ENCODE measurements at regions not wholly inside any gene's neighbourhood (a gene's known extent, or its start where the extent isn't known, plus 50 kb on each side); places are given as distances from the start of the nearest gene placed in this dataset.

- no peak for DNase-seq (ENCODE audit: low spot score in 2 of 2)
- Histone ChIP-seq H3K9me3 (no peaks in the 10 kb centered on the region), H3K4me1 (peaks cover 29% of the 10 kb centered on the region), H3K36me3 (no peaks in the 10 kb centered on the region), H3K27ac (no peak overlapping the region), H3K4me3 (no peak overlapping the region), H3K27me3 (no peaks in the 10 kb centered on the region)
- TF ChIP-seq EP300 (IDR thresholded peaks at IDR 0.05) (no peak), POLR2A (IDR thresholded peaks at IDR 0.05) (no peak), POLR2AphosphoS5 (IDR thresholded peaks at IDR 0.05) (no peak)
- TF ChIP-seq, protein P1, sequence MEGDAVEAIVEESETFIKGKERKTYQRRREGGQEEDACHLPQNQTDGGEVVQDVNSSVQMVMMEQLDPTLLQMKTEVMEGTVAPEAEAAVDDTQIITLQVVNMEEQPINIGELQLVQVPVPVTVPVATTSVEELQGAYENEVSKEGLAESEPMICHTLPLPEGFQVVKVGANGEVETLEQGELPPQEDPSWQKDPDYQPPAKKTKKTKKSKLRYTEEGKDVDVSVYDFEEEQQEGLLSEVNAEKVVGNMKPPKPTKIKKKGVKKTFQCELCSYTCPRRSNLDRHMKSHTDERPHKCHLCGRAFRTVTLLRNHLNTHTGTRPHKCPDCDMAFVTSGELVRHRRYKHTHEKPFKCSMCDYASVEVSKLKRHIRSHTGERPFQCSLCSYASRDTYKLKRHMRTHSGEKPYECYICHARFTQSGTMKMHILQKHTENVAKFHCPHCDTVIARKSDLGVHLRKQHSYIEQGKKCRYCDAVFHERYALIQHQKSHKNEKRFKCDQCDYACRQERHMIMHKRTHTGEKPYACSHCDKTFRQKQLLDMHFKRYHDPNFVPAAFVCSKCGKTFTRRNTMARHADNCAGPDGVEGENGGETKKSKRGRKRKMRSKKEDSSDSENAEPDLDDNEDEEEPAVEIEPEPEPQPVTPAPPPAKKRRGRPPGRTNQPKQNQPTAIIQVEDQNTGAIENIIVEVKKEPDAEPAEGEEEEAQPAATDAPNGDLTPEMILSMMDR (IDR thresholded peaks at IDR 0.05), result no peak
- WGBS, result 52% methylated on average over 7 of the region's 7 CpGs
Measured at GRCh38 chr6:150767571-150768018, 97.9 kb upstream of the MTHFD1L start.

DNA sequence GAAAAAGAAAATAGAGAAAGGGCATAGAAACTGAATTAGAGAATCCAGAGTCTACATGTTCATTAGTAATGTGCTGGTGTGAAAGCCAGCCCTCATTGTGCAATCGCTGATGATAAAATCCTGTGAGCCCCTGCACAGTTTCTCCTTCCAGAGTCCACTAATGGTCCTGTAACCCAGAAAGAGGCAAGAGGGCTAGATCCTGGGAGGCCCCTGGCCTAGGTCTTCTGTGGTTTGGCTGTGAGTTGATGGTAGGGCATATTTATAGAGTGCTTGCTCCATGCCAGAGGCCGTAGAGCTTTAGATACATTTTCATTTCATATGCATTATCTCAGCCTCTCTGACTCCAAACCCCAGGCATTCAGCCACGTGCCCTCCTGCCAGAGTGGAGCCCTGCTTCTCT lies 94.9 kb upstream of the MTHFD1L start:
- no peak overlapping the region for H3K27ac ChIP-seq
- H3K27me3 ChIP-seq, result no peaks in the 10 kb centered on the region
- H3K9me3 ChIP-seq, result no peaks in the 10 kb centered on the region
- no peak overlapping the region for H3K4me3 ChIP-seq
- peaks cover 16% of the 10 kb centered on the region for H3K4me1 ChIP-seq
- TF ChIP-seq, protein P1 (IDR thresholded peaks at IDR 0.05), result no peak
- no peaks in the 10 kb centered on the region for H3K36me3 ChIP-seq
- WGBS, result 80% methylated on average over 3 of the region's 3 CpGs
- no peak for DNase-seq (ENCODE audit: low spot score in 2 of 2)

- H3K9me3 ChIP-seq, result no peaks in the 10 kb centered on the region
- TF ChIP-seq EP300 (IDR thresholded peaks at IDR 0.05) (no peak), POLR2AphosphoS5 (IDR thresholded peaks at IDR 0.05) (no peak), POLR2A (IDR thresholded peaks at IDR 0.05) (no peak)
- TF ChIP-seq, protein P1 (IDR thresholded peaks at IDR 0.05), result no peak
- H3K4me3 ChIP-seq, result no peak overlapping the region
- no peak overlapping the region for H3K27ac ChIP-seq
- H3K27me3 ChIP-seq, result no peaks in the 10 kb centered on the region
- DNase-seq (ENCODE audit: low spot score in 2 of 2), result no peak
- no peaks in the 10 kb centered on the region for H3K36me3 ChIP-seq
- WGBS, result 0% methylated on average over 1 of the region's 1 CpG
- no peaks in the 10 kb centered on the region for H3K4me1 ChIP-seq
Measured at GRCh38 chr6:150773969-150774368, 91.5 kb upstream of the MTHFD1L start.

GRCh38 chr6:150775415-150776203 lies 89.9 kb upstream of the MTHFD1L start:
- TF ChIP-seq POLR2AphosphoS5 (IDR thresholded peaks at IDR 0.05) (no peak), POLR2A (IDR thresholded peaks at IDR 0.05) (no peak)
- TF ChIP-seq, protein P1 (IDR thresholded peaks at IDR 0.05), result no peak
- Histone ChIP-seq H3K9me3 (no peaks in the 10 kb centered on the region), H3K4me1 (no peaks in the 10 kb centered on the region), H3K36me3 (no peaks in the 10 kb centered on the region), H3K27ac (no peak overlapping the region), H3K4me3 (no peak overlapping the region), H3K27me3 (no peaks in the 10 kb centered on the region)
- no peak for DNase-seq (ENCODE audit: low spot score in 2 of 2)
- 55% methylated on average over 9 of the region's 9 CpGs for WGBS

- H3K27me3 ChIP-seq, result no peaks in the 10 kb centered on the region
- 75% methylated on average over 7 of the region's 9 CpGs for WGBS
- TF ChIP-seq POLR2AphosphoS5 (IDR thresholded peaks at IDR 0.05), result no peak
- H3K36me3 ChIP-seq, result no peaks in the 10 kb centered on the region
- H3K4me3 ChIP-seq, result no peak overlapping the region
- H3K27ac ChIP-seq, result no peak overlapping the region
- H3K4me1 ChIP-seq, result no peaks in the 10 kb centered on the region
- no peak for DNase-seq (ENCODE audit: low spot score in 2 of 2)
- no peaks in the 10 kb centered on the region for H3K9me3 ChIP-seq
Measured at GRCh38 chr6:150777736-150778135, 87.8 kb upstream of the MTHFD1L start.

GRCh38 chr6:150783813-150784212 lies 81.7 kb upstream of the MTHFD1L start:
- no peaks in the 10 kb centered on the region for H3K9me3 ChIP-seq
- DNase-seq (ENCODE audit: low spot score in 2 of 2), result no peak
- no peak overlapping the region for H3K27ac ChIP-seq
- no peak for TF ChIP-seq POLR2A (IDR thresholded peaks at IDR 0.05)
- no peak for TF ChIP-seq POLR2AphosphoS5 (IDR thresholded peaks at IDR 0.05)
- no peaks in the 10 kb centered on the region for H3K27me3 ChIP-seq
- WGBS, result 87% methylated on average over 2 of the region's 2 CpGs
- no peak overlapping the region for H3K4me3 ChIP-seq
- H3K4me1 ChIP-seq, result peaks cover 3% of the 10 kb centered on the region
- no peaks in the 10 kb centered on the region for H3K36me3 ChIP-seq
